ENCODE measurements at regions not wholly inside any gene's neighbourhood (a gene's known extent, or its start where the extent isn't known, plus 50 kb on each side); places are given as distances from the start of the nearest gene placed in this dataset.
"Not testable (repeated sequence)": the region's sequence is repeated elsewhere in the genome, so short reads cannot be mapped to it uniquely, and the experiment has no call there.

- TF ChIP-seq FOS (IDR thresholded peaks at IDR 0.05; ENCODE audit: low read depth, low read length); POLR2A (IDR thresholded peaks at IDR 0.05; ENCODE audit: low read depth, low read length); CTCF (conservative IDR thresholded peaks at IDR 0.05; ENCODE audit: low read depth, low read length); MXI1 (IDR thresholded peaks at IDR 0.05; ENCODE audit: borderline replicate concordance, low read depth, low read length); RFX5 (IDR thresholded peaks at IDR 0.05; ENCODE audit: low read depth, low read length); RAD21 (IDR thresholded peaks at IDR 0.05; ENCODE audit: low read length); NFE2L2 (IDR thresholded peaks at IDR 0.05; ENCODE audit: low read depth, low read length); BHLHE40 (IDR thresholded peaks at IDR 0.05; ENCODE audit: low read depth, low read length); USF2 (IDR thresholded peaks at IDR 0.05; ENCODE audit: low read depth, low read length); CHD1 (IDR thresholded peaks at IDR 0.05; ENCODE audit: low read depth, low read length); CEBPB (IDR thresholded peaks at IDR 0.05; ENCODE audit: low read depth, low read length): not testable (repeated sequence)
These were observed 341.1 kb downstream of the NEBL start for GRCh38 chr10:20555990-20556389.

All from IMR-90 (cell line).